ENCODE measurements at regions not wholly inside any gene's neighbourhood (a gene's known extent, or its start where the extent isn't known, plus 50 kb on each side); places are given as distances from the start of the nearest gene placed in this dataset.
A peak's percentile ranks its signal among the peaks of the same experiment; 100 is the strongest.

- Histone ChIP-seq H3K79me2 (replicated peaks; ENCODE audit: insufficient read depth, low read length) (peaks cover 21% of the 10 kb centered on the region), H2AFZ (ENCODE audit: low read depth, low read length) (no peak overlapping the region), H3K4me3 (ENCODE audit: low read length) (peak overlapping the region; percentile 74), H3K9ac (ENCODE audit: low read length) (peak overlapping the region; percentile 86), H3K27ac (ENCODE audit: low read length) (peak overlapping the region; percentile 84), H3K36me3 (ENCODE audit: insufficient read depth, low read length) (no peaks in the 10 kb centered on the region), H4K20me1 (ENCODE audit: insufficient read depth) (peaks cover 29% of the 10 kb centered on the region), H3K27me3 (ENCODE audit: insufficient read depth, low read depth, low read length) (no peaks in the 10 kb centered on the region), H3K9me2 (ENCODE audit: insufficient read depth, low read length) (no peaks in the 10 kb centered on the region), H3F3A (ENCODE audit: insufficient read depth, low read length, poor library complexity, severe bottlenecking) (peaks cover 6% of the 10 kb centered on the region), H3K4me2 (ENCODE audit: low read length) (peak overlapping the region; percentile 56), H3K9me3 (ENCODE audit: low read length) (no peaks in the 10 kb centered on the region)
- TF ChIP-seq TAF1 (IDR thresholded peaks at IDR 0.05; ENCODE audit: low read depth) = no peak
- no peak for TF ChIP-seq EZH2 (IDR thresholded peaks at IDR 0.05; ENCODE audit: borderline replicate concordance, insufficient read depth, low read length, poor library complexity, severe bottlenecking)
- TF ChIP-seq SMC3 (conservative IDR thresholded peaks at IDR 0.05; ENCODE audit: poor library complexity) = no peak
- no peak for TF ChIP-seq RAD21 (conservative IDR thresholded peaks at IDR 0.05)
- no peak for TF ChIP-seq MXI1 (conservative IDR thresholded peaks at IDR 0.05; ENCODE audit: poor library complexity, severe bottlenecking)
- no peak for TF ChIP-seq EP300 (conservative IDR thresholded peaks at IDR 0.05; ENCODE audit: poor library complexity, severe bottlenecking)
- TF ChIP-seq, protein P1, sequence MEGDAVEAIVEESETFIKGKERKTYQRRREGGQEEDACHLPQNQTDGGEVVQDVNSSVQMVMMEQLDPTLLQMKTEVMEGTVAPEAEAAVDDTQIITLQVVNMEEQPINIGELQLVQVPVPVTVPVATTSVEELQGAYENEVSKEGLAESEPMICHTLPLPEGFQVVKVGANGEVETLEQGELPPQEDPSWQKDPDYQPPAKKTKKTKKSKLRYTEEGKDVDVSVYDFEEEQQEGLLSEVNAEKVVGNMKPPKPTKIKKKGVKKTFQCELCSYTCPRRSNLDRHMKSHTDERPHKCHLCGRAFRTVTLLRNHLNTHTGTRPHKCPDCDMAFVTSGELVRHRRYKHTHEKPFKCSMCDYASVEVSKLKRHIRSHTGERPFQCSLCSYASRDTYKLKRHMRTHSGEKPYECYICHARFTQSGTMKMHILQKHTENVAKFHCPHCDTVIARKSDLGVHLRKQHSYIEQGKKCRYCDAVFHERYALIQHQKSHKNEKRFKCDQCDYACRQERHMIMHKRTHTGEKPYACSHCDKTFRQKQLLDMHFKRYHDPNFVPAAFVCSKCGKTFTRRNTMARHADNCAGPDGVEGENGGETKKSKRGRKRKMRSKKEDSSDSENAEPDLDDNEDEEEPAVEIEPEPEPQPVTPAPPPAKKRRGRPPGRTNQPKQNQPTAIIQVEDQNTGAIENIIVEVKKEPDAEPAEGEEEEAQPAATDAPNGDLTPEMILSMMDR (IDR thresholded peaks at IDR 0.05; ENCODE audit: poor library complexity, severe bottlenecking) = no peak
Measured at GRCh38 chr6:26155061-26155930, 68.1 kb downstream of the HFE start.

- Histone ChIP-seq H3K9ac (ENCODE audit: low read length) (peak overlapping the region; percentile 86), H3F3A (ENCODE audit: insufficient read depth, low read length, poor library complexity, severe bottlenecking) (peaks cover 6% of the 10 kb centered on the region), H3K36me3 (ENCODE audit: insufficient read depth, low read length) (no peaks in the 10 kb centered on the region), H2AFZ (ENCODE audit: low read depth, low read length) (no peak overlapping the region), H3K4me2 (ENCODE audit: low read length) (peak overlapping the region; percentile 56), H3K27ac (ENCODE audit: low read length) (peak overlapping the region; percentile 84), H3K27me3 (ENCODE audit: insufficient read depth, low read depth, low read length) (no peaks in the 10 kb centered on the region), H3K79me2 (replicated peaks; ENCODE audit: insufficient read depth, low read length) (peaks cover 31% of the 10 kb centered on the region), H3K9me2 (ENCODE audit: insufficient read depth, low read length) (no peaks in the 10 kb centered on the region), H4K20me1 (ENCODE audit: insufficient read depth) (peaks cover 31% of the 10 kb centered on the region), H3K4me3 (ENCODE audit: low read length) (peak overlapping the region; percentile 74), H3K9me3 (ENCODE audit: low read length) (no peaks in the 10 kb centered on the region)
- TF ChIP-seq EZH2 (IDR thresholded peaks at IDR 0.05; ENCODE audit: borderline replicate concordance, insufficient read depth, low read length, poor library complexity, severe bottlenecking) = no peak
- TF ChIP-seq MXI1 (conservative IDR thresholded peaks at IDR 0.05; ENCODE audit: poor library complexity, severe bottlenecking) = peak; percentile 64
- peak; percentile 58 for TF ChIP-seq TAF1 (IDR thresholded peaks at IDR 0.05; ENCODE audit: low read depth)
- peak; percentile 100 for TF ChIP-seq POLR2AphosphoS5 (IDR thresholded peaks at IDR 0.05)
- TF ChIP-seq SMC3 (conservative IDR thresholded peaks at IDR 0.05; ENCODE audit: poor library complexity) = peak; percentile 14
- peak; percentile 87 for TF ChIP-seq REST (IDR thresholded peaks at IDR 0.05; ENCODE audit: borderline replicate concordance)
- TF ChIP-seq, protein P1 (IDR thresholded peaks at IDR 0.05; ENCODE audit: poor library complexity, severe bottlenecking) = no peak
- no peak for TF ChIP-seq RAD21 (conservative IDR thresholded peaks at IDR 0.05)
- peak; percentile 16 for TF ChIP-seq EP300 (conservative IDR thresholded peaks at IDR 0.05; ENCODE audit: poor library complexity, severe bottlenecking)
Measured at GRCh38 chr6:26156105-26156849, 69.0 kb downstream of the HFE start.
